ENCODE measurements at regions not wholly inside any gene's neighbourhood (a gene's known extent, or its start where the extent isn't known, plus 50 kb on each side); places are given as distances from the start of the nearest gene placed in this dataset.

- TF ChIP-seq, protein P1, sequence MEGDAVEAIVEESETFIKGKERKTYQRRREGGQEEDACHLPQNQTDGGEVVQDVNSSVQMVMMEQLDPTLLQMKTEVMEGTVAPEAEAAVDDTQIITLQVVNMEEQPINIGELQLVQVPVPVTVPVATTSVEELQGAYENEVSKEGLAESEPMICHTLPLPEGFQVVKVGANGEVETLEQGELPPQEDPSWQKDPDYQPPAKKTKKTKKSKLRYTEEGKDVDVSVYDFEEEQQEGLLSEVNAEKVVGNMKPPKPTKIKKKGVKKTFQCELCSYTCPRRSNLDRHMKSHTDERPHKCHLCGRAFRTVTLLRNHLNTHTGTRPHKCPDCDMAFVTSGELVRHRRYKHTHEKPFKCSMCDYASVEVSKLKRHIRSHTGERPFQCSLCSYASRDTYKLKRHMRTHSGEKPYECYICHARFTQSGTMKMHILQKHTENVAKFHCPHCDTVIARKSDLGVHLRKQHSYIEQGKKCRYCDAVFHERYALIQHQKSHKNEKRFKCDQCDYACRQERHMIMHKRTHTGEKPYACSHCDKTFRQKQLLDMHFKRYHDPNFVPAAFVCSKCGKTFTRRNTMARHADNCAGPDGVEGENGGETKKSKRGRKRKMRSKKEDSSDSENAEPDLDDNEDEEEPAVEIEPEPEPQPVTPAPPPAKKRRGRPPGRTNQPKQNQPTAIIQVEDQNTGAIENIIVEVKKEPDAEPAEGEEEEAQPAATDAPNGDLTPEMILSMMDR (conservative IDR thresholded peaks at IDR 0.05) = no peak
- TF ChIP-seq ZFX (IDR thresholded peaks at IDR 0.05) = no peak
These were observed 473.1 kb downstream of the PTH2R start for GRCh38 chr2:208879666-208880065.
